A549 (cell line): ENCODE measurements at regions not wholly inside any gene's neighbourhood (a gene's known extent, or its start where the extent isn't known, plus 50 kb on each side); places are given as distances from the start of the nearest gene placed in this dataset.

Experiments
- REST ChIP-seq: fragments of 200-600 bp; sonication (generic); IDR thresholded peaks from 2 replicates; pipeline ENCODE4 v1.6.1; 2016; ENCODE audit warnings: antibody characterized with exemption, mild to moderate bottlenecking, moderate library complexity
- TF ChIP-seq, protein P1 (sequence below): fragments of >200 bp; sonication (Bioruptor Twin); formaldehyde crosslinking; IDR thresholded peaks from 3 replicates; pipeline ENCODE4 v1.5.1; 2016
- TF ChIP-seq, protein P2 (sequence below): IDR thresholded peaks from 2 replicates; pipeline ENCODE4 v1.6.1; 2012

GRCh38 chr5:112087222-112087621, 330.2 kb upstream of the NREP start:
- TF ChIP-seq, protein P1, sequence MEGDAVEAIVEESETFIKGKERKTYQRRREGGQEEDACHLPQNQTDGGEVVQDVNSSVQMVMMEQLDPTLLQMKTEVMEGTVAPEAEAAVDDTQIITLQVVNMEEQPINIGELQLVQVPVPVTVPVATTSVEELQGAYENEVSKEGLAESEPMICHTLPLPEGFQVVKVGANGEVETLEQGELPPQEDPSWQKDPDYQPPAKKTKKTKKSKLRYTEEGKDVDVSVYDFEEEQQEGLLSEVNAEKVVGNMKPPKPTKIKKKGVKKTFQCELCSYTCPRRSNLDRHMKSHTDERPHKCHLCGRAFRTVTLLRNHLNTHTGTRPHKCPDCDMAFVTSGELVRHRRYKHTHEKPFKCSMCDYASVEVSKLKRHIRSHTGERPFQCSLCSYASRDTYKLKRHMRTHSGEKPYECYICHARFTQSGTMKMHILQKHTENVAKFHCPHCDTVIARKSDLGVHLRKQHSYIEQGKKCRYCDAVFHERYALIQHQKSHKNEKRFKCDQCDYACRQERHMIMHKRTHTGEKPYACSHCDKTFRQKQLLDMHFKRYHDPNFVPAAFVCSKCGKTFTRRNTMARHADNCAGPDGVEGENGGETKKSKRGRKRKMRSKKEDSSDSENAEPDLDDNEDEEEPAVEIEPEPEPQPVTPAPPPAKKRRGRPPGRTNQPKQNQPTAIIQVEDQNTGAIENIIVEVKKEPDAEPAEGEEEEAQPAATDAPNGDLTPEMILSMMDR, result no peak
- TF ChIP-seq, protein P2, sequence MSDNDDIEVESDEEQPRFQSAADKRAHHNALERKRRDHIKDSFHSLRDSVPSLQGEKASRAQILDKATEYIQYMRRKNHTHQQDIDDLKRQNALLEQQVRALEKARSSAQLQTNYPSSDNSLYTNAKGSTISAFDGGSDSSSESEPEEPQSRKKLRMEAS, result no peak
- TF ChIP-seq REST, result no peak
